ENCODE measurements at regions not wholly inside any gene's neighbourhood (a gene's known extent, or its start where the extent isn't known, plus 50 kb on each side); places are given as distances from the start of the nearest gene placed in this dataset.

DNA sequence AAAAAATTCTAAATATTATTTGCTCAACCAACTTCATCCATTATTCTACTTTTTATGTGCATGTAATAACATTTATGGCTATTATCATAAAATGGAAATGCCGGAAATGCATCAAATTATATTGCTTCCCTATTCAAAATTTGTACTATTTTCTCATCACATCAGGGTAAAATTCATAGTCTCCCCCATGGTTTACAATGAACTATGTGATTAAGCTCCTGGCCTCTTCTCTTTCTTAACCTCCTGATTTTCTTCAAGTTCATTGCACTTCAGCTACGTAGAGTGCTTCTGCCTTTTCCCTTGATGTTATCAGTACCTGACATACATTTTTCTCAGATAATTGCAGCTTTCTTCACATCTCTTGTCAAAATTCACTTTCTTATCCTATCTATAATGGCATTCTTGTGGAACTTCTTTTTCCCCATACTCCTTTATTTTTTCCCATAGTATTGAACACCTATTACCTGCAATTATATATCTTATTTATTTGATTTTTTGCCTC is 699.1 kb upstream of the ADGRB3 start:
- Histone ChIP-seq H2BK5ac (ENCODE audit: low read depth, low read length) (no peak overlapping the region), H3K18ac (ENCODE audit: extremely low read depth, low read length) (no peak overlapping the region), H3K79me2 (ENCODE audit: control insufficient read depth in 1 of 2, insufficient read depth in 2 of 2, low read length in 2 of 2) (no peaks in the 10 kb centered on the region), H4K8ac (ENCODE audit: extremely low read depth, insufficient read depth, low read length) (no peak overlapping the region), H3K9me3 (ENCODE audit: insufficient read depth in 2 of 2, low read depth in 1 of 2, low read length in 1 of 2) (peaks cover 3 to 4% of the 10 kb centered on the region in 2 experiments; a peak in 1 of 4 replicates), H2AFZ (ENCODE audit: low read length) (no peak overlapping the region), H3K4ac (replicated peaks; ENCODE audit: insufficient read length, low read depth, low read length) (no peak overlapping the region), H3K4me2 (ENCODE audit: insufficient read depth in 1 of 2, low read depth in 2 of 2, low read length in 2 of 2) (no peak overlapping the region), H3K4me1 (replicated peaks in 1 of 4; ENCODE audit: control insufficient read depth in 3 of 4, insufficient read depth in 4 of 4, low read length in 3 of 4) (no peaks in the 10 kb centered on the region), H2BK120ac (replicated peaks; ENCODE audit: low read depth, low read length) (no peak overlapping the region), H3K56ac (replicated peaks; ENCODE audit: insufficient read length, low read depth, low read length) (no peak overlapping the region), H3K27ac (ENCODE audit: low read depth, low read length) (no peak overlapping the region), H2AK5ac (ENCODE audit: low read depth, low read length) (no peak overlapping the region), H3K4me3 (ENCODE audit: extremely low read depth in 1 of 4, insufficient read depth in 2 of 4, low read depth in 3 of 4, low read length in 4 of 4) (no peak overlapping the region), H2BK20ac (ENCODE audit: low read length) (no peak overlapping the region), H3K14ac (ENCODE audit: insufficient read length) (no peak overlapping the region), H3K27me3 (replicated peaks in 1 of 4; ENCODE audit: control insufficient read depth in 3 of 4, extremely low read depth in 1 of 4, insufficient read depth in 3 of 4, low read length in 3 of 4) (no peaks in the 10 kb centered on the region), H3K36me3 (ENCODE audit: control insufficient read depth in 2 of 4, insufficient read depth in 4 of 4, low read length in 3 of 4) (no peaks in the 10 kb centered on the region), H4K5ac (ENCODE audit: insufficient read length, low read depth, low read length) (no peak overlapping the region), H3K23me2 (ENCODE audit: low read depth, low read length) (no peaks in the 10 kb centered on the region), H4K20me1 (replicated peaks in 1 of 2; ENCODE audit: control insufficient read depth in 1 of 2, insufficient read depth in 2 of 2, low read length in 2 of 2) (no peaks in the 10 kb centered on the region), H4K91ac (replicated peaks; ENCODE audit: insufficient read length, low read length) (no peak overlapping the region), H3K79me1 (ENCODE audit: low read depth, low read length) (no peaks in the 10 kb centered on the region), H2BK12ac (ENCODE audit: low read depth, low read length) (no peak overlapping the region), H2BK15ac (ENCODE audit: low read length) (no peak overlapping the region), H3K23ac (ENCODE audit: insufficient read length) (no peak overlapping the region), H3K9ac (replicated peaks in 1 of 4; ENCODE audit: extremely low read depth in 1 of 4, low read depth in 3 of 4, low read length in 3 of 4) (no peak overlapping the region)
- ChIA-PET CTCF (ENCODE audit: partially characterized antibody) (interaction anchor here (0.9 to 1.2 kb wide), 2 partner anchors 261 to 288 kb away, joined by 3 to 4 read pairs; no protein-coding TSS in a partner anchor), POLR2A (ENCODE audit: partially characterized antibody) (no interaction called here)
- TF ChIP-seq TAF1 (IDR thresholded peaks at IDR 0.05; ENCODE audit: low read depth, low read length): no peak
- no peak for TF ChIP-seq TAF7 (optimal IDR thresholded peaks at IDR 0.05; ENCODE audit: borderline replicate concordance, low read depth, low read length)
- TF ChIP-seq ASH2L (IDR thresholded peaks at IDR 0.05; ENCODE audit: low read length): no peak
- TF ChIP-seq SIX5 (IDR thresholded peaks at IDR 0.05; ENCODE audit: low read depth, low read length): no peak
- TF ChIP-seq POLR2AphosphoS5 (IDR thresholded peaks at IDR 0.05; ENCODE audit: low read depth, low read length): no peak
- no peak for TF ChIP-seq ZNF274 (IDR thresholded peaks at IDR 0.05; ENCODE audit: borderline replicate concordance, extremely low read depth, low read length)
- TF ChIP-seq CTBP2 (IDR thresholded peaks at IDR 0.05; ENCODE audit: borderline replicate concordance, insufficient read depth, insufficient read length, low read length): no peak
- no peak for TF ChIP-seq JUN (IDR thresholded peaks at IDR 0.05; ENCODE audit: low read depth, low read length)
- no peak for TF ChIP-seq TCF12 (IDR thresholded peaks at IDR 0.05; ENCODE audit: low read depth, low read length)
- no peak for TF ChIP-seq POU5F1 (IDR thresholded peaks at IDR 0.05; ENCODE audit: low read depth, low read length)
- 98% methylated on average over 2 of the region's 2 CpGs; no CpG with 5 or more reads in 1 of the 2 experiments for WGBS, 2 experiments (ENCODE audit: extremely low coverage in 1 of 2, insufficient coverage in 1 of 2, insufficient read length in 1 of 2, insufficient replicate concordance in 2 of 2, low coverage in 1 of 2, low lambda C conversion rate in 2 of 2, missing lambda C conversion rate in 1 of 2)
- DNase-seq (ENCODE audit: low read depth in 1 of 2, low spot score in 2 of 2) (no peak), FAIRE-seq (no peak)

Data from H1 (cell line).